MV-4-11 (cell line): ENCODE measurements at regions not wholly inside any gene's neighbourhood (a gene's known extent, or its start where the extent isn't known, plus 50 kb on each side); places are given as distances from the start of the nearest gene placed in this dataset.

ENCODE experiments used
- DNase-seq: peaks from one replicate; lab custom pipeline; 2025; lab: John Stamatoyannopoulos, UW

- no peak for DNase-seq
These were observed 170.7 kb downstream of the DIPK2A start for GRCh38 chr3:144142151-144142840.

GRCh38 chr3:144148356-144148755, 176.7 kb downstream of the DIPK2A start:
- no peak for DNase-seq

GRCh38 chr3:144151983-144152382, 180.4 kb downstream of the DIPK2A start:
- DNase-seq: no peak

GRCh38 chr3:144160627-144161026, 189.0 kb downstream of the DIPK2A start:
- no peak for DNase-seq

GRCh38 chr3:144162042-144162441, 190.4 kb downstream of the DIPK2A start:
- DNase-seq: no peak

GRCh38 chr3:144164352-144164751, 192.7 kb downstream of the DIPK2A start:
- no peak for DNase-seq

- no peak for DNase-seq
These were observed 193.9 kb downstream of the DIPK2A start for GRCh38 chr3:144165482-144165881.

- no peak for DNase-seq
These were observed 196.0 kb downstream of the DIPK2A start for GRCh38 chr3:144167634-144168033.

GRCh38 chr3:144173491-144173890, 201.9 kb downstream of the DIPK2A start:
- DNase-seq: no peak

GRCh38 chr3:144175644-144176425, 204.2 kb downstream of the DIPK2A start:
- DNase-seq: no peak

- no peak for DNase-seq
These were observed 206.0 kb downstream of the DIPK2A start for GRCh38 chr3:144177649-144178048.

- DNase-seq: no peak
These were observed 207.0 kb downstream of the DIPK2A start for GRCh38 chr3:144178607-144179006.

- DNase-seq: no peak
These were observed 209.4 kb downstream of the DIPK2A start for GRCh38 chr3:144181062-144181461.

- DNase-seq: no peak
These were observed 210.9 kb downstream of the DIPK2A start for GRCh38 chr3:144182501-144182900.

GRCh38 chr3:144185276-144185675, 213.7 kb downstream of the DIPK2A start:
- no peak for DNase-seq

- no peak for DNase-seq
These were observed 216.0 kb downstream of the DIPK2A start for GRCh38 chr3:144187531-144188210.

GRCh38 chr3:144189044-144189443, 217.4 kb downstream of the DIPK2A start:
- no peak for DNase-seq

- no peak for DNase-seq
These were observed 225.5 kb downstream of the DIPK2A start for GRCh38 chr3:144197116-144197515.

- no peak for DNase-seq
These were observed 226.0 kb downstream of the DIPK2A start for GRCh38 chr3:144197582-144197981.

- no peak for DNase-seq
These were observed 228.4 kb downstream of the DIPK2A start for GRCh38 chr3:144200004-144200403.

- no peak for DNase-seq
These were observed 228.8 kb downstream of the DIPK2A start for GRCh38 chr3:144200466-144200865.

- no peak for DNase-seq
These were observed 250.1 kb downstream of the DIPK2A start for GRCh38 chr3:144221761-144222160.

- no peak for DNase-seq
These were observed 257.7 kb downstream of the DIPK2A start for GRCh38 chr3:144229330-144229729.
